HT1080 (cell line): ENCODE measurements at regions not wholly inside any gene's neighbourhood (a gene's known extent, or its start where the extent isn't known, plus 50 kb on each side); places are given as distances from the start of the nearest gene placed in this dataset.

Experiments
- DNase-seq: peaks from one replicate; pipeline ENCODE4 v3.0.0-alpha.2; 2015; ENCODE audit warnings: low read depth

- DNase-seq, result no peak
These were observed 568.5 kb upstream of the JAG1 start for GRCh38 chr20:11242320-11242719.

- DNase-seq, result no peak
These were observed 571.6 kb upstream of the JAG1 start for GRCh38 chr20:11245431-11245830.

- peak; percentile 28 for DNase-seq
These were observed 572.5 kb upstream of the JAG1 start for GRCh38 chr20:11246251-11246775.

GRCh38 chr20:11247046-11248010 is 573.5 kb upstream of the JAG1 start:
- no peak for DNase-seq

GRCh38 chr20:11248011-11248409 is 574.2 kb upstream of the JAG1 start:
- DNase-seq, result no peak

GRCh38 chr20:11248687-11249638 is 575.2 kb upstream of the JAG1 start:
- DNase-seq, result no peak

- no peak for DNase-seq
These were observed 575.9 kb upstream of the JAG1 start for GRCh38 chr20:11249683-11250082.

- DNase-seq, result no peak
These were observed 578.6 kb upstream of the JAG1 start for GRCh38 chr20:11252447-11252846.

GRCh38 chr20:11255455-11255854 is 581.7 kb upstream of the JAG1 start:
- DNase-seq, result no peak

GRCh38 chr20:11255860-11256259 is 582.1 kb upstream of the JAG1 start:
- no peak for DNase-seq

GRCh38 chr20:11260611-11261010 is 586.8 kb upstream of the JAG1 start:
- DNase-seq, result peak; percentile 70

- DNase-seq, result peak; percentile 95
These were observed 587.8 kb upstream of the JAG1 start for GRCh38 chr20:11261533-11262000.

GRCh38 chr20:11266571-11266970 is 592.8 kb upstream of the JAG1 start:
- no peak for DNase-seq

- DNase-seq, result peak; percentile 97
These were observed 593.4 kb upstream of the JAG1 start for GRCh38 chr20:11267131-11267761.

GRCh38 chr20:11267762-11268335 is 594.0 kb upstream of the JAG1 start:
- DNase-seq, result no peak

- no peak for DNase-seq
These were observed 596.8 kb upstream of the JAG1 start for GRCh38 chr20:11270566-11270965.

GRCh38 chr20:11271319-11271718 is 597.5 kb upstream of the JAG1 start:
- no peak for DNase-seq

GRCh38 chr20:11271920-11272594 is 598.3 kb upstream of the JAG1 start:
- no peak for DNase-seq

GRCh38 chr20:11274141-11274594 is 600.4 kb upstream of the JAG1 start:
- peak; percentile 75 for DNase-seq

- no peak for DNase-seq
These were observed 601.9 kb upstream of the JAG1 start for GRCh38 chr20:11275740-11276139.
